Suprapubic skin (tissue), 4 donors: ENCODE measurements at regions not wholly inside any gene's neighbourhood (a gene's known extent, or its start where the extent isn't known, plus 50 kb on each side); places are given as distances from the start of the nearest gene placed in this dataset.
"Not testable (repeated sequence)": the region's sequence is repeated elsewhere in the genome, so short reads cannot be mapped to it uniquely, and the experiment has no call there.

ENCODE experiments used
- DNase-seq, 2 donors: peaks; one replicate each; pipeline ENCODE4 v3.0.0-alpha.2; 2019; ENCODE audit warnings: low spot score in 2 of 2
- H3K27ac ChIP-seq: fragments of 200-600 bp; sonication (generic); one replicate; pipeline ENCODE4 v1.5.1; 2019
- H3K27me3 ChIP-seq: fragments of 200-600 bp; sonication (generic); one replicate; pipeline ENCODE4 v1.5.1; 2019
- H3K36me3 ChIP-seq: fragments of 200-600 bp; sonication (generic); one replicate; pipeline ENCODE4 v1.5.1; 2019
- H3K4me1 ChIP-seq: fragments of 200-600 bp; sonication (generic); one replicate; pipeline ENCODE4 v1.5.1; 2019
- H3K4me3 ChIP-seq: fragments of 200-600 bp; sonication (generic); one replicate; pipeline ENCODE4 v1.5.1; 2019; ENCODE audit warnings: mild to moderate bottlenecking
- H3K9me3 ChIP-seq: fragments of 200-600 bp; sonication (generic); one replicate; pipeline ENCODE4 v1.5.1; 2019
- CTCF ChIP-seq, 2 donors: fragments of 200-600 bp in 1 of 2; fragments of 450-650 bp in 1 of 2; sonication (generic) in 1 of 2; IDR thresholded peaks; one replicate each; pipeline ENCODE4 v1.5.1; 2016 to 2019; ENCODE audit warnings: antibody characterized with exemption in 2 of 2, mild to moderate bottlenecking in 1 of 2, moderate library complexity in 1 of 2
- EP300 ChIP-seq: sonication (generic); formaldehyde crosslinking; IDR thresholded peaks from one replicate; pipeline ENCODE4 v1.6.1; 2017; ENCODE audit warnings: antibody characterized with exemption
- POLR2A ChIP-seq, 2 donors: fragments of 450-650 bp; IDR thresholded peaks; one replicate each; pipeline ENCODE4 v1.6.1; 2017; ENCODE audit warnings: antibody characterized with exemption in 2 of 2, mild to moderate bottlenecking in 2 of 2, moderate library complexity in 2 of 2
- POLR2AphosphoS5 ChIP-seq, 3 donors: sonication (generic); formaldehyde crosslinking; IDR thresholded peaks; one replicate each; pipeline ENCODE4 v1.6.1; 2017; ENCODE audit warnings: antibody characterized with exemption in 3 of 3
- whole genome bisulfite sequencing: methylation state at CpG from one replicate; pipeline ENCODE4 v1.1.5; 2018; 5-methylcytosine and 5-hydroxymethylcytosine counted together

- no peaks in the 10 kb centered on the region for H3K4me1 ChIP-seq
- H3K36me3 ChIP-seq = no peaks in the 10 kb centered on the region
- H3K4me3 ChIP-seq = no peak overlapping the region
- 79% methylated on average over 3 of the region's 3 CpGs for WGBS
- H3K27me3 ChIP-seq = no peaks in the 10 kb centered on the region
- no peak overlapping the region for H3K27ac ChIP-seq
- DNase-seq = no peak
- TF ChIP-seq EP300 = no peak
- no peak for TF ChIP-seq POLR2A (IDR thresholded peaks at IDR 0.05)
- TF ChIP-seq CTCF (IDR thresholded peaks at IDR 0.05) = no peak
- TF ChIP-seq POLR2AphosphoS5 (IDR thresholded peaks at IDR 0.05) = no peak
- H3K9me3 ChIP-seq = no peaks in the 10 kb centered on the region
Measured at GRCh38 chrX:74187211-74187610, 116.8 kb upstream of the ZCCHC13 start.

GRCh38 chrX:74183047-74183446, 120.9 kb upstream of the ZCCHC13 start:
- not testable (repeated sequence) for H3K27ac ChIP-seq, H3K4me3 ChIP-seq, H3K36me3 ChIP-seq, H3K9me3 ChIP-seq, H3K4me1 ChIP-seq, H3K27me3 ChIP-seq, DNase-seq
- WGBS = 87% methylated on average over 4 of the region's 4 CpGs

GRCh38 chrX:74181976-74182375, 122.0 kb upstream of the ZCCHC13 start:
- H3K36me3 ChIP-seq, DNase-seq, H3K27ac ChIP-seq, H3K4me1 ChIP-seq, H3K27me3 ChIP-seq, H3K9me3 ChIP-seq, H3K4me3 ChIP-seq: not testable (repeated sequence)
- WGBS = 79% methylated on average over 6 of the region's 6 CpGs

GRCh38 chrX:74180716-74181115, 123.3 kb upstream of the ZCCHC13 start:
- H3K27me3 ChIP-seq = no peaks in the 10 kb centered on the region
- no peak for DNase-seq
- H3K9me3 ChIP-seq = no peaks in the 10 kb centered on the region
- no peak overlapping the region for H3K4me3 ChIP-seq
- no peak overlapping the region for H3K27ac ChIP-seq
- TF ChIP-seq POLR2AphosphoS5 (IDR thresholded peaks at IDR 0.05) = no peak
- no peak for TF ChIP-seq CTCF (IDR thresholded peaks at IDR 0.05)
- TF ChIP-seq POLR2A (IDR thresholded peaks at IDR 0.05) = no peak
- TF ChIP-seq EP300 = no peak
- H3K36me3 ChIP-seq = no peaks in the 10 kb centered on the region
- WGBS = 84% methylated on average over 8 of the region's 8 CpGs
- no peaks in the 10 kb centered on the region for H3K4me1 ChIP-seq

- Histone ChIP-seq H3K36me3 (no peaks in the 10 kb centered on the region), H3K27me3 (no peaks in the 10 kb centered on the region), H3K27ac (no peak overlapping the region), H3K4me1 (no peaks in the 10 kb centered on the region), H3K4me3 (no peak overlapping the region), H3K9me3 (no peaks in the 10 kb centered on the region)
- TF ChIP-seq EP300 = no peak
- TF ChIP-seq POLR2AphosphoS5 (IDR thresholded peaks at IDR 0.05) = no peak
- TF ChIP-seq CTCF (IDR thresholded peaks at IDR 0.05) = no peak
- no peak for TF ChIP-seq POLR2A (IDR thresholded peaks at IDR 0.05)
- DNase-seq = no peak
- WGBS = 80% methylated on average over 3 of the region's 3 CpGs
Measured at GRCh38 chrX:74179990-74180389, 124.0 kb upstream of the ZCCHC13 start.

- H3K27me3 ChIP-seq = no peaks in the 10 kb centered on the region
- H3K9me3 ChIP-seq = no peaks in the 10 kb centered on the region
- no peaks in the 10 kb centered on the region for H3K4me1 ChIP-seq
- DNase-seq = no peak
- H3K27ac ChIP-seq = no peak overlapping the region
- H3K4me3 ChIP-seq = no peak overlapping the region
- 75% methylated on average over 4 of the region's 4 CpGs for WGBS
- TF ChIP-seq CTCF (IDR thresholded peaks at IDR 0.05) (no peak), EP300 (no peak), POLR2AphosphoS5 (IDR thresholded peaks at IDR 0.05) (no peak)
- no peaks in the 10 kb centered on the region for H3K36me3 ChIP-seq
Measured at GRCh38 chrX:74179499-74179898, 124.5 kb upstream of the ZCCHC13 start.
